Endothelial cell of umbilical vein (primary cell): ENCODE measurements at regions not wholly inside any gene's neighbourhood (a gene's known extent, or its start where the extent isn't known, plus 50 kb on each side); places are given as distances from the start of the nearest gene placed in this dataset.

Source experiments
- MAX ChIP-seq: IDR thresholded peaks from 2 replicates; pipeline ENCODE4 v1.6.1; 2011; ENCODE audit not compliant: insufficient read depth, insufficient read length
- POLR2A ChIP-seq: IDR thresholded peaks from 2 replicates; pipeline ENCODE4 v1.6.1; 2012; ENCODE audit warnings: low read depth, mild to moderate bottlenecking, control low read depth, low read length
- TF ChIP-seq, protein P1 (sequence below), 2 donors: IDR thresholded peaks; 1 replicate in 1 of 2; 2 replicates in 1 of 2; pipeline ENCODE4 v1.5.1; 2011; ENCODE audit warnings: low read length in 2 of 2, mild to moderate bottlenecking in 2 of 2, moderate library complexity in 2 of 2, control low read depth in 1 of 2, inconsistent platforms in 1 of 2, low read depth in 1 of 2; ENCODE audit not compliant: insufficient read depth in 1 of 2; ENCODE audit errors: extremely low read depth in 1 of 2

- TF ChIP-seq MAX, result no peak
- TF ChIP-seq, protein P1, sequence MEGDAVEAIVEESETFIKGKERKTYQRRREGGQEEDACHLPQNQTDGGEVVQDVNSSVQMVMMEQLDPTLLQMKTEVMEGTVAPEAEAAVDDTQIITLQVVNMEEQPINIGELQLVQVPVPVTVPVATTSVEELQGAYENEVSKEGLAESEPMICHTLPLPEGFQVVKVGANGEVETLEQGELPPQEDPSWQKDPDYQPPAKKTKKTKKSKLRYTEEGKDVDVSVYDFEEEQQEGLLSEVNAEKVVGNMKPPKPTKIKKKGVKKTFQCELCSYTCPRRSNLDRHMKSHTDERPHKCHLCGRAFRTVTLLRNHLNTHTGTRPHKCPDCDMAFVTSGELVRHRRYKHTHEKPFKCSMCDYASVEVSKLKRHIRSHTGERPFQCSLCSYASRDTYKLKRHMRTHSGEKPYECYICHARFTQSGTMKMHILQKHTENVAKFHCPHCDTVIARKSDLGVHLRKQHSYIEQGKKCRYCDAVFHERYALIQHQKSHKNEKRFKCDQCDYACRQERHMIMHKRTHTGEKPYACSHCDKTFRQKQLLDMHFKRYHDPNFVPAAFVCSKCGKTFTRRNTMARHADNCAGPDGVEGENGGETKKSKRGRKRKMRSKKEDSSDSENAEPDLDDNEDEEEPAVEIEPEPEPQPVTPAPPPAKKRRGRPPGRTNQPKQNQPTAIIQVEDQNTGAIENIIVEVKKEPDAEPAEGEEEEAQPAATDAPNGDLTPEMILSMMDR (IDR thresholded peaks at IDR 0.05; ENCODE audit: extremely low read depth in 1 of 2, insufficient read depth in 1 of 2, low read depth in 1 of 2, low read length in 2 of 2), result no peak
- no peak for TF ChIP-seq POLR2A
Measured at GRCh38 chr3:144708437-144708836, 736.8 kb downstream of the DIPK2A start.
